ENCODE measurements at regions not wholly inside any gene's neighbourhood (a gene's known extent, or its start where the extent isn't known, plus 50 kb on each side); places are given as distances from the start of the nearest gene placed in this dataset.

DNA sequence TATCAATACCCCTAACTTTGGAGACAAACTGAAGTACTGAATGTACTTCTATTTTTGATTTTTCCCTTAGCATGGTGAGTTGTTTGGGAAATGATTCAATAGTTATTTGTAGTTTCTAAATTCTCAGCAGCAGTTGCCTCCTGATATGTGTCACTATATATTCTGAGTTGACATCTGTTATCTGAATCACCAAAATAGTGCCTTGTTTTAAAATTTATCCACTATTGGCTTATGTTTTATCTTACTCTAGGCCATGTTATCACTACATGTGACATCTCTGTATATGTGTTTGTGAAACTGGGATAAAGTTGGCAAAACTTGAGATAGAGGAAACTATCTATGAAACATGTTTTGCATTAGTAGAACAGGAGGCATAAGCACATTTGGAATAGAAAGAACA is 317.6 kb downstream of the TLE4 start:
- Histone ChIP-seq H3F3A (ENCODE audit: control insufficient read depth, insufficient read depth) (no peaks in the 10 kb centered on the region), H3K79me2 (ENCODE audit: control insufficient read depth, low read length) (no peaks in the 10 kb centered on the region), H3K4me3 (ENCODE audit: low read length) (no peak overlapping the region), H3K27me3 (ENCODE audit: control insufficient read depth, low read length) (no peaks in the 10 kb centered on the region), H3K36me3 (ENCODE audit: control insufficient read depth, low read length) (no peaks in the 10 kb centered on the region), H3K4me2 (ENCODE audit: low read length) (no peak overlapping the region), H3K9me2 (replicated peaks; ENCODE audit: control insufficient read depth, low read length) (no peaks in the 10 kb centered on the region), H3K27ac (ENCODE audit: low read depth, low read length) (no peak overlapping the region), H3K4me1 (ENCODE audit: control insufficient read depth, low read length) (no peaks in the 10 kb centered on the region), H4K20me1 (ENCODE audit: control insufficient read depth, insufficient read depth, low read depth, low read length) (no peaks in the 10 kb centered on the region), H3K9me3 (ENCODE audit: control insufficient read depth, insufficient read depth, low read length) (no peaks in the 10 kb centered on the region)
- TF ChIP-seq, protein P1, sequence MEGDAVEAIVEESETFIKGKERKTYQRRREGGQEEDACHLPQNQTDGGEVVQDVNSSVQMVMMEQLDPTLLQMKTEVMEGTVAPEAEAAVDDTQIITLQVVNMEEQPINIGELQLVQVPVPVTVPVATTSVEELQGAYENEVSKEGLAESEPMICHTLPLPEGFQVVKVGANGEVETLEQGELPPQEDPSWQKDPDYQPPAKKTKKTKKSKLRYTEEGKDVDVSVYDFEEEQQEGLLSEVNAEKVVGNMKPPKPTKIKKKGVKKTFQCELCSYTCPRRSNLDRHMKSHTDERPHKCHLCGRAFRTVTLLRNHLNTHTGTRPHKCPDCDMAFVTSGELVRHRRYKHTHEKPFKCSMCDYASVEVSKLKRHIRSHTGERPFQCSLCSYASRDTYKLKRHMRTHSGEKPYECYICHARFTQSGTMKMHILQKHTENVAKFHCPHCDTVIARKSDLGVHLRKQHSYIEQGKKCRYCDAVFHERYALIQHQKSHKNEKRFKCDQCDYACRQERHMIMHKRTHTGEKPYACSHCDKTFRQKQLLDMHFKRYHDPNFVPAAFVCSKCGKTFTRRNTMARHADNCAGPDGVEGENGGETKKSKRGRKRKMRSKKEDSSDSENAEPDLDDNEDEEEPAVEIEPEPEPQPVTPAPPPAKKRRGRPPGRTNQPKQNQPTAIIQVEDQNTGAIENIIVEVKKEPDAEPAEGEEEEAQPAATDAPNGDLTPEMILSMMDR (IDR thresholded peaks at IDR 0.05; ENCODE audit: low read depth, low read length, poor library complexity, severe bottlenecking) = no peak
- TF ChIP-seq EZH2phosphoT487 (IDR thresholded peaks at IDR 0.05; ENCODE audit: borderline replicate concordance, low read length) = no peak

DNA sequence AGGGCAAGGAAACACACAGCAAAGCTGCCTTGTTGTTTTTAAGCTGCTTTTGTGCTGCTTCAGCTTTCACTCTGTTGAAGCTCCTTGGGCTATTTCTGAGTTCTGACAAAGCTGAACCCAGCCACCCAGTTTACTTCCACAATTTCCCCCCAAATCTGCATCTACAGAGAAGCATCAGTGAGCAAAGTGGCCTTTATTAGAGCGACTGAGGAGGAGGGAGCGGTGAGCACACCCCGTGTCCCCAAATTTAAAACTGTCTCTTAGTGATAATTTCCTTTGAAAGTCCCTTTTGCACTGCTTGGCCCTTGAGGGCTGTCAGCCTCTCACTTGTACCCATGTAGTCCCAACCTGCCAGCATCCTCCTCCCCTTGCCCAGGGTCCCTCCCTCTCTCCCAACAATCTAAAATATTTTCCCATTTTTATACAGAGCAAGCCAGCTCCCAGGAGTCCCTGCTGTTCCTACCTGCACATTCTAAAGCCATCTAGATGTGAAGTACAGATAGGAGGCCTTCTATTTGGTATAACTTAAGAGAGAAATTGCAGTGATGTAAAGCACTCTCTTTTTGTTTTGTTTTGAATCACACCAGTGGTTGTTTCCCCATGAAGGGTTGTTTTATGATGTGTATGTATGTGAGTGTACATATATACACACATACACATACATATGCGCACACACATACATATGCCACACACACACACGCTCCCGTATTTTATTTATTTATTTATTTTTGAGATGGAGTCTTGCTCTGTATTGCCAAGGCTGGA is 313.5 kb downstream of the TLE4 start:
- Histone ChIP-seq H4K20me1 (ENCODE audit: control insufficient read depth, insufficient read depth, low read depth, low read length) (no peaks in the 10 kb centered on the region), H3K36me3 (ENCODE audit: control insufficient read depth, low read length) (no peaks in the 10 kb centered on the region), H3K9me3 (ENCODE audit: control insufficient read depth, insufficient read depth, low read length) (no peaks in the 10 kb centered on the region), H3K79me2 (ENCODE audit: control insufficient read depth, low read length) (no peaks in the 10 kb centered on the region), H3K27me3 (ENCODE audit: control insufficient read depth, low read length) (no peaks in the 10 kb centered on the region), H3K27ac (ENCODE audit: low read depth, low read length) (no peak overlapping the region), H3K4me1 (ENCODE audit: control insufficient read depth, low read length) (no peaks in the 10 kb centered on the region), H3K9me2 (replicated peaks; ENCODE audit: control insufficient read depth, low read length) (no peaks in the 10 kb centered on the region), H3K4me2 (ENCODE audit: low read length) (no peak overlapping the region), H3K4me3 (ENCODE audit: low read length) (no peak overlapping the region), H3F3A (ENCODE audit: control insufficient read depth, insufficient read depth) (no peaks in the 10 kb centered on the region)
- TF ChIP-seq EZH2phosphoT487 (IDR thresholded peaks at IDR 0.05; ENCODE audit: borderline replicate concordance, low read length) = no peak
- TF ChIP-seq, protein P1 (IDR thresholded peaks at IDR 0.05; ENCODE audit: low read depth, low read length, poor library complexity, severe bottlenecking) = no peak

DNA sequence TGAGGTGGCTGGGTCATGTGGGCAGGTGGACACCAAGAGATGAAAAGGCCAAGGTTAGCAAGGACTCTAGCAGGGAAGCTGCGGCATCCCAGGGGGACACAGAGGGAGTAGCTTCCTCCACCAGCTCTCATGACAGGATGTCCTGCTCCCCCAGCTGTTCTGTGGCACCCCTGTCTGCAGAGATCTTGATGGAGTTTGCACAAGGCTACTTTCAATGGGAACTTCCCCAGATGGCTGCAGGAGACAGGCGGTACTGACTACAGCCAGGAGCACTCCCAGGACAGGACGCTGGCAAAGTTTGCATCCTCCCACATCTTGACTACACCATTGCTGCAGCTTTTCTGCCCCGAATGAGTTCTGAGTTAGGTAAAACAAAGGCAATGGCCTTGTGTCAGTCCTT is 312.8 kb downstream of the TLE4 start:
- TF ChIP-seq, protein P1 (IDR thresholded peaks at IDR 0.05; ENCODE audit: low read depth, low read length, poor library complexity, severe bottlenecking) = no peak
- no peak for TF ChIP-seq EZH2phosphoT487 (IDR thresholded peaks at IDR 0.05; ENCODE audit: borderline replicate concordance, low read length)

More for the DNA sequence above, 312.8 kb downstream of the TLE4 start:
- no peak overlapping the region for H3K4me3 ChIP-seq (ENCODE audit: low read length)
- H3K36me3 ChIP-seq (ENCODE audit: control insufficient read depth, low read length) = no peaks in the 10 kb centered on the region
- H3K9me3 ChIP-seq (ENCODE audit: control insufficient read depth, insufficient read depth, low read length) = no peaks in the 10 kb centered on the region
- no peaks in the 10 kb centered on the region for H3K27me3 ChIP-seq (ENCODE audit: control insufficient read depth, low read length)
- H3K4me2 ChIP-seq (ENCODE audit: low read length) = no peak overlapping the region
- no peaks in the 10 kb centered on the region for H4K20me1 ChIP-seq (ENCODE audit: control insufficient read depth, insufficient read depth, low read depth, low read length)
- H3F3A ChIP-seq (ENCODE audit: control insufficient read depth, insufficient read depth) = no peaks in the 10 kb centered on the region
- no peaks in the 10 kb centered on the region for H3K9me2 ChIP-seq (replicated peaks; ENCODE audit: control insufficient read depth, low read length)
- H3K27ac ChIP-seq (ENCODE audit: low read depth, low read length) = no peak overlapping the region
- H3K4me1 ChIP-seq (ENCODE audit: control insufficient read depth, low read length) = no peaks in the 10 kb centered on the region
- no peaks in the 10 kb centered on the region for H3K79me2 ChIP-seq (ENCODE audit: control insufficient read depth, low read length)
